Stimulated activated CD4-positive, alpha-beta T cell treated with anti-CD3 and anti-CD28 coated beads, TNF-alpha, amount 100 ng/mL, for 24 hours (primary cell): ENCODE measurements at regions not wholly inside any gene's neighbourhood (a gene's known extent, or its start where the extent isn't known, plus 50 kb on each side); places are given as distances from the start of the nearest gene placed in this dataset.
"Not testable (repeated sequence)": the region's sequence is repeated elsewhere in the genome, so short reads cannot be mapped to it uniquely, and the experiment has no call there.

Experiments used
- DNase-seq, 3 experiments: peaks; one replicate each; pipeline ENCODE4 v3.0.0-alpha.2; 2020; ENCODE audit warnings: low read depth in 3 of 3

GRCh38 chr10:81444242-81444929 is 430.6 kb upstream of the NRG3 start:
- no peak for DNase-seq

- no peak for DNase-seq
These were observed 424.3 kb upstream of the NRG3 start for GRCh38 chr10:81450651-81451050.

GRCh38 chr10:81472927-81473470 is 402.0 kb upstream of the NRG3 start:
- DNase-seq, result no peak

- DNase-seq, result no peak
These were observed 401.2 kb upstream of the NRG3 start for GRCh38 chr10:81473755-81474154.

- DNase-seq, result no peak
These were observed 395.7 kb upstream of the NRG3 start for GRCh38 chr10:81479316-81479715.

GRCh38 chr10:81496626-81497025 is 378.4 kb upstream of the NRG3 start:
- no peak for DNase-seq

- no peak for DNase-seq
These were observed 376.9 kb upstream of the NRG3 start for GRCh38 chr10:81498011-81498551.

GRCh38 chr10:81502677-81503359 is 372.2 kb upstream of the NRG3 start:
- DNase-seq, result no peak

- not testable (repeated sequence) for DNase-seq
These were observed 369.2 kb upstream of the NRG3 start for GRCh38 chr10:81505777-81506176.

GRCh38 chr10:81514811-81515210 is 360.2 kb upstream of the NRG3 start:
- no peak for DNase-seq

- no peak for DNase-seq
These were observed 354.3 kb upstream of the NRG3 start for GRCh38 chr10:81520688-81521087.

GRCh38 chr10:81524467-81524866 is 350.5 kb upstream of the NRG3 start:
- DNase-seq, result no peak

- no peak for DNase-seq
These were observed 342.6 kb upstream of the NRG3 start for GRCh38 chr10:81532403-81532802.

- DNase-seq, result no peak
These were observed 340.0 kb upstream of the NRG3 start for GRCh38 chr10:81534991-81535390.

- DNase-seq, result no peak
These were observed 333.5 kb upstream of the NRG3 start for GRCh38 chr10:81541517-81541916.

- DNase-seq, result no peak
These were observed 328.8 kb upstream of the NRG3 start for GRCh38 chr10:81546243-81546642.

- DNase-seq, result no peak
These were observed 326.8 kb upstream of the NRG3 start for GRCh38 chr10:81548160-81548559.

GRCh38 chr10:81564143-81564542 is 310.9 kb upstream of the NRG3 start:
- DNase-seq, result no peak

- no peak for DNase-seq
These were observed 305.5 kb upstream of the NRG3 start for GRCh38 chr10:81569488-81569887.

- DNase-seq, result no peak
These were observed 304.6 kb upstream of the NRG3 start for GRCh38 chr10:81570349-81570748.

- DNase-seq, result no peak
These were observed 303.9 kb upstream of the NRG3 start for GRCh38 chr10:81570878-81571794.

- DNase-seq, result no peak
These were observed 300.0 kb upstream of the NRG3 start for GRCh38 chr10:81575036-81575435.
